ENCODE measurements at regions not wholly inside any gene's neighbourhood (a gene's known extent, or its start where the extent isn't known, plus 50 kb on each side); places are given as distances from the start of the nearest gene placed in this dataset.

DNA sequence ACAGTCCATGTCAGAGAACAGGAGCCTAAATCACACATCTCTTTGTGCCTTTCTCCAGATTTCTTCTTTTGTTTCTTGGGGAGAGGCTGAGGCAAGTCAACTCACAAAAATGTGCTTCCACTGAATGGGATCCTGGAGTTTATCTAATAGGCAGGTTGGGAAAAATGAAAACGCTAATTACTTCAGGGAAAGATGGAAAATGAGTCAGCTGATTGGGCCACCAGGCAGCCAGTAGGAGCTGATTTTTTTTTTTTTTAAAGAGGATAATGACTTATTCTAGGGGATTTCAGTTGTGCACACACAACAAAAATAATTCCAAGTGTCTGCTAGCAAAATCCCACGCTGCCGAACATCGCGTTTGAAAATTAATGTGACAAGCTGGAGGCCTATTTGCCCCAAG is 412.8 kb upstream of the ZMIZ1 start:
- ChIA-PET POLR2A (no interaction called here), CTCF (interaction anchor here (1.4 to 4.0 kb wide), 2 partner anchors 540 to 610 kb away, joined by 4 to 28 read pairs; no protein-coding TSS in a partner anchor)
- peaks cover 0 to 3% (median 0%) of the 10 kb centered on the region in 3 donors for H3K9me3 ChIP-seq (ENCODE audit: control extremely low read depth in 1 of 3, control insufficient read depth in 2 of 3, insufficient read depth in 1 of 3, low read length in 2 of 3)
- peaks cover 0 to 13% of the 10 kb centered on the region in 2 donors for H3K4me1 ChIP-seq (ENCODE audit: control insufficient read depth in 2 of 2, insufficient read depth in 2 of 2, low read length in 2 of 2)
- no peak overlapping the region for H3K4me3 Mint-ChIP-seq
- peaks cover 13% of the 10 kb centered on the region for H3K4me1 Mint-ChIP-seq
- no peak for TF ChIP-seq EZH2 (IDR thresholded peaks at IDR 0.05; ENCODE audit: borderline replicate concordance, insufficient read depth, low read depth, low read length, poor library complexity, severe bottlenecking)
- TF ChIP-seq, protein P1, sequence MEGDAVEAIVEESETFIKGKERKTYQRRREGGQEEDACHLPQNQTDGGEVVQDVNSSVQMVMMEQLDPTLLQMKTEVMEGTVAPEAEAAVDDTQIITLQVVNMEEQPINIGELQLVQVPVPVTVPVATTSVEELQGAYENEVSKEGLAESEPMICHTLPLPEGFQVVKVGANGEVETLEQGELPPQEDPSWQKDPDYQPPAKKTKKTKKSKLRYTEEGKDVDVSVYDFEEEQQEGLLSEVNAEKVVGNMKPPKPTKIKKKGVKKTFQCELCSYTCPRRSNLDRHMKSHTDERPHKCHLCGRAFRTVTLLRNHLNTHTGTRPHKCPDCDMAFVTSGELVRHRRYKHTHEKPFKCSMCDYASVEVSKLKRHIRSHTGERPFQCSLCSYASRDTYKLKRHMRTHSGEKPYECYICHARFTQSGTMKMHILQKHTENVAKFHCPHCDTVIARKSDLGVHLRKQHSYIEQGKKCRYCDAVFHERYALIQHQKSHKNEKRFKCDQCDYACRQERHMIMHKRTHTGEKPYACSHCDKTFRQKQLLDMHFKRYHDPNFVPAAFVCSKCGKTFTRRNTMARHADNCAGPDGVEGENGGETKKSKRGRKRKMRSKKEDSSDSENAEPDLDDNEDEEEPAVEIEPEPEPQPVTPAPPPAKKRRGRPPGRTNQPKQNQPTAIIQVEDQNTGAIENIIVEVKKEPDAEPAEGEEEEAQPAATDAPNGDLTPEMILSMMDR (IDR thresholded peaks at IDR 0.05) = no peak
- no peak for DNase-seq
- no peak for ATAC-seq (ENCODE audit: low read depth)
- no peaks in the 10 kb centered on the region for H3K9me3 Mint-ChIP-seq (ENCODE audit: insufficient read depth)
- no peak overlapping the region for H2AFZ ChIP-seq (ENCODE audit: insufficient read depth, low read depth, low read length, poor library complexity, severe bottlenecking)
- H3K4me2 ChIP-seq (replicated peaks; ENCODE audit: low read depth, low read length, poor library complexity, severe bottlenecking) = no peak overlapping the region
- H3K4me3 ChIP-seq (ENCODE audit: control extremely low read depth in 1 of 5, extremely low read depth in 1 of 5, insufficient read depth in 1 of 5, low read depth in 2 of 5, low read length in 4 of 5) = no peak overlapping the region
- WGBS (ENCODE audit: insufficient coverage) = 93% methylated on average over 5 of the region's 5 CpGs
- intact Hi-C loops (cut with micrococcal nuclease) = loop anchor here (2.0 kb wide), 1 partner anchor 539 kb away; no protein-coding TSS in a partner anchor
- H3K27me3 ChIP-seq (replicated peaks in 1 of 4; ENCODE audit: control extremely low read depth in 1 of 4, control insufficient read depth in 3 of 4, insufficient read depth in 4 of 4, low read length in 3 of 4) = peaks cover 0 to 2% (median 0%) of the 10 kb centered on the region in 4 experiments
- no peaks in the 10 kb centered on the region for H3K79me2 ChIP-seq (ENCODE audit: control insufficient read depth, insufficient read depth, low read length)
- H3K27ac ChIP-seq (ENCODE audit: low read length in 2 of 2) = no peak overlapping the region
- peaks cover 16% of the 10 kb centered on the region for H3K27me3 Mint-ChIP-seq
- H3K36me3 ChIP-seq (replicated peaks in 1 of 2; ENCODE audit: control extremely low read depth in 1 of 2, control insufficient read depth in 1 of 2, extremely low read depth in 1 of 2, insufficient read depth in 2 of 2, low read length in 1 of 2) = no peaks in the 10 kb centered on the region
- no peak overlapping the region for H3K27ac Mint-ChIP-seq
- H4K20me1 ChIP-seq (ENCODE audit: control insufficient read depth, insufficient read depth, low read length, poor library complexity, severe bottlenecking) = no peaks in the 10 kb centered on the region
- no peak overlapping the region for H3K9ac ChIP-seq (ENCODE audit: low read length)

DNA sequence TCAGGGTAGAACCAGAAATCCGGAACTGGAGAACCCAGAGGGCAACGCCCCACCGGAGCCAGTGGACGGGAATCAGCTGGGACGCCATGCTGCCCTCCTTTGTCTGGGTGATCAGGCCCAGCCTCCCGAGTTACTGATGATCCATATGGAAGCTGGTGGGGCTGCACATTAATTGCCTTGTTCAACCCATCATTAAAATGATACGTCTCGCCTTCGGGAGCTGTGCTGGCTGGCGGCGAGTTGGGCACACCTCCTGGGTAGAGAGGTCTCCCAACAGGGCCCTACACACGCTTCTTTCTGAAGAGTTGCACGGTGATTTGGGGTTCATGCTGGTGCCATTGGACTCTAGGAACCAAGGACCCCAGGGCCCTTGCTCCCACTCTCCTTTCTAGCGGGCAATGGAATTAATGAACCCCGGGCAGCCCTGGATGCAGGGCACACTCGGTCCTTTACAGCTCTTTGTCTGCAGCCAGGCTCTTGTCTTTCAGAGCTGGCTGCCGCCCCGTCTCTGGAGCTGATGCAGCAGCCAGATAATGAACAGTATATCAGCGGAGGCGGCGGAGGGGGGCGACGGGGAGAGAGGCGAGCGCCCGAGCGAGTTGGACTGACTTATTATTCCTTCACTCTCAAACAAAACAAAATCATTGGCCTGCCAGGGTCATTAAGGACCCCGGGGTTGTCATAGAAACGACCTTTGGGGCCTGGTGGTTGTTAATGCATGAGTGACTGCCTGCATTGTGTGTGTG is 412.2 kb upstream of the ZMIZ1 start:
- Histone ChIP-seq H3K9me3 (ENCODE audit: control extremely low read depth in 1 of 3, control insufficient read depth in 2 of 3, insufficient read depth in 1 of 3, low read length in 2 of 3) (peaks cover 0 to 3% (median 0%) of the 10 kb centered on the region in 3 donors), H3K79me2 (ENCODE audit: control insufficient read depth, insufficient read depth, low read length) (no peaks in the 10 kb centered on the region), H3K4me1 (ENCODE audit: control insufficient read depth in 2 of 2, insufficient read depth in 2 of 2, low read length in 2 of 2) (peaks cover 0 to 13% of the 10 kb centered on the region in 2 donors), H3K4me3 (ENCODE audit: control extremely low read depth in 1 of 5, extremely low read depth in 1 of 5, insufficient read depth in 1 of 5, low read depth in 2 of 5, low read length in 4 of 5) (no peak overlapping the region), H3K27me3 (replicated peaks in 1 of 4; ENCODE audit: control extremely low read depth in 1 of 4, control insufficient read depth in 3 of 4, insufficient read depth in 4 of 4, low read length in 3 of 4) (peaks cover 0 to 2% (median 0%) of the 10 kb centered on the region in 4 experiments), H2AFZ (ENCODE audit: insufficient read depth, low read depth, low read length, poor library complexity, severe bottlenecking) (no peak overlapping the region), H4K20me1 (ENCODE audit: control insufficient read depth, insufficient read depth, low read length, poor library complexity, severe bottlenecking) (no peaks in the 10 kb centered on the region), H3K4me2 (replicated peaks; ENCODE audit: low read depth, low read length, poor library complexity, severe bottlenecking) (no peak overlapping the region), H3K9ac (ENCODE audit: low read length) (no peak overlapping the region), H3K36me3 (replicated peaks in 1 of 2; ENCODE audit: control extremely low read depth in 1 of 2, control insufficient read depth in 1 of 2, extremely low read depth in 1 of 2, insufficient read depth in 2 of 2, low read length in 1 of 2) (no peaks in the 10 kb centered on the region), H3K27ac (ENCODE audit: low read length in 2 of 2) (no peak overlapping the region)
- intact Hi-C loops (cut with micrococcal nuclease) = loop anchor here (2.0 kb wide), 1 partner anchor 538 kb away; no protein-coding TSS in a partner anchor
- TF ChIP-seq, protein P1 (IDR thresholded peaks at IDR 0.05) = no peak
- no peak for TF ChIP-seq EZH2 (IDR thresholded peaks at IDR 0.05; ENCODE audit: borderline replicate concordance, insufficient read depth, low read depth, low read length, poor library complexity, severe bottlenecking)
- H3K27ac Mint-ChIP-seq = no peak overlapping the region
- DNase-seq (no peak), ATAC-seq (ENCODE audit: low read depth) (no peak)
- ChIA-PET CTCF (interaction anchor here (1.4 to 4.0 kb wide), 2 partner anchors 539 to 610 kb away, joined by 4 to 28 read pairs; no protein-coding TSS in a partner anchor), POLR2A (no interaction called here)
- 87% methylated on average over 20 of the region's 29 CpGs for WGBS (ENCODE audit: insufficient coverage)
- H3K27me3 Mint-ChIP-seq = peaks cover 10% of the 10 kb centered on the region
- no peak overlapping the region for H3K4me3 Mint-ChIP-seq
- no peaks in the 10 kb centered on the region for H3K9me3 Mint-ChIP-seq (ENCODE audit: insufficient read depth)
- peaks cover 13% of the 10 kb centered on the region for H3K4me1 Mint-ChIP-seq
